GM21717 (cell line): ENCODE measurements at regions not wholly inside any gene's neighbourhood (a gene's known extent, or its start where the extent isn't known, plus 50 kb on each side); places are given as distances from the start of the nearest gene placed in this dataset.

Experiments used
- ATAC-seq: cut with Tn5 transposase; IDR thresholded peaks from one replicate; pipeline ENCODE4 v1.9.1; 2021; ENCODE audit warnings: mild to moderate bottlenecking, moderate library complexity; ENCODE audit not compliant: unreplicated experiment

GRCh38 chr4:108567831-108568230, 52.5 kb upstream of the RPL34 start:
- ATAC-seq, result no peak

- no peak for ATAC-seq
These were observed 59.3 kb upstream of the RPL34 start for GRCh38 chr4:108561116-108561515.

- no peak for ATAC-seq
These were observed 59.8 kb upstream of the RPL34 start for GRCh38 chr4:108560616-108561015.

- ATAC-seq, result no peak
These were observed 60.5 kb upstream of the RPL34 start for GRCh38 chr4:108559911-108560310.

GRCh38 chr4:108559068-108559793, 61.1 kb upstream of the RPL34 start:
- no peak for ATAC-seq

GRCh38 chr4:108556588-108557200, 63.7 kb upstream of the RPL34 start:
- ATAC-seq, result peak; percentile 62

GRCh38 chr4:108556166-108556565, 64.2 kb upstream of the RPL34 start:
- no peak for ATAC-seq

- ATAC-seq, result no peak
These were observed 64.7 kb upstream of the RPL34 start for GRCh38 chr4:108555701-108556100.

GRCh38 chr4:108547682-108548081, 72.7 kb upstream of the RPL34 start:
- ATAC-seq, result no peak

GRCh38 chr4:108546728-108547127, 73.6 kb upstream of the RPL34 start:
- ATAC-seq, result no peak

- no peak for ATAC-seq
These were observed 75.9 kb upstream of the RPL34 start for GRCh38 chr4:108544481-108544880.

- no peak for ATAC-seq
These were observed 76.9 kb upstream of the RPL34 start for GRCh38 chr4:108543359-108543968.

- ATAC-seq, result no peak
These were observed 79.8 kb upstream of the RPL34 start for GRCh38 chr4:108540536-108540935.

- ATAC-seq, result no peak
These were observed 83.8 kb upstream of the RPL34 start for GRCh38 chr4:108536577-108536976.

- no peak for ATAC-seq
These were observed 84.6 kb upstream of the RPL34 start for GRCh38 chr4:108535757-108536156.

- ATAC-seq, result no peak
These were observed 86.5 kb upstream of the RPL34 start for GRCh38 chr4:108533876-108534275.

GRCh38 chr4:108533245-108533844, 87.0 kb upstream of the RPL34 start:
- no peak for ATAC-seq

GRCh38 chr4:108532738-108533137, 87.6 kb upstream of the RPL34 start:
- ATAC-seq, result no peak

- no peak for ATAC-seq
These were observed 88.2 kb upstream of the RPL34 start for GRCh38 chr4:108532187-108532586.

GRCh38 chr4:108531461-108531860, 88.9 kb upstream of the RPL34 start:
- no peak for ATAC-seq

- ATAC-seq, result no peak
These were observed 90.1 kb upstream of the RPL34 start for GRCh38 chr4:108529984-108530905.
